Heart left ventricle (tissue), 16 donors: ENCODE measurements at regions not wholly inside any gene's neighbourhood (a gene's known extent, or its start where the extent isn't known, plus 50 kb on each side); places are given as distances from the start of the nearest gene placed in this dataset.

Source experiments
- ATAC-seq, 4 donors: fragments of 200-7000 bp; cut with Tn5 transposase; one replicate each; pipeline ENCODE4 v1.9.1; 2020 to 2022; ENCODE audit warnings: moderate library complexity in 4 of 4, mild to moderate bottlenecking in 3 of 4, moderate number of reproducible peaks in 1 of 4
- DNase-seq, 5 donors: peaks; one replicate each; pipeline ENCODE4 v3.0.0-alpha.2; 2020
- H3K27ac ChIP-seq, 12 donors: fragments of 200-600 bp; sonication (generic) in 4 of 12; one replicate each; pipeline versions ENCODE4 v1.5.0 to v1.8.0; 2016 to 2022; ENCODE audit warnings: mild to moderate bottlenecking in 2 of 12
- H3K27me3 ChIP-seq, 9 donors: fragments of 200-600 bp; sonication (generic) in 2 of 9; one replicate each; pipeline versions ENCODE4 v1.5.1 to v1.8.0; 2016 to 2022; ENCODE audit warnings: mild to moderate bottlenecking in 3 of 9
- H3K36me3 ChIP-seq, 9 donors: fragments of 200-600 bp; sonication (generic) in 2 of 9; one replicate each; pipeline versions ENCODE4 v1.5.0 to v1.8.0; 2018 to 2022; ENCODE audit warnings: mild to moderate bottlenecking in 2 of 9
- H3K4me1 ChIP-seq, 12 donors: fragments of 200-600 bp; sonication (generic) in 4 of 12; one replicate each; pipeline versions ENCODE4 v1.5.0 to v1.8.0; 2016 to 2022; ENCODE audit warnings: mild to moderate bottlenecking in 3 of 12
- H3K4me3 ChIP-seq, 12 donors: fragments of 200-600 bp; sonication (generic) in 4 of 12; one replicate each; pipeline versions ENCODE4 v1.5.0 to v1.8.0; 2017 to 2022; ENCODE audit warnings: mild to moderate bottlenecking in 9 of 12, moderate library complexity in 4 of 12
- H3K9me3 ChIP-seq, 12 donors: fragments of 200-600 bp; sonication (generic) in 4 of 12; one replicate each; pipeline versions ENCODE4 v1.5.0 to v1.8.0; 2016 to 2022; ENCODE audit warnings: mild to moderate bottlenecking in 1 of 12
- CTCF ChIP-seq, 12 donors: fragments of 200-600 bp; sonication (generic) in 4 of 12; IDR thresholded peaks; one replicate each; pipeline versions ENCODE4 v1.5.0 to v1.8.0; 2018 to 2022; ENCODE audit warnings: antibody characterized with exemption in 12 of 12, mild to moderate bottlenecking in 5 of 12
- POLR2A ChIP-seq, 2 donors: fragments of 450-650 bp; IDR thresholded peaks; one replicate each; pipeline ENCODE4 v1.6.1; 2017; ENCODE audit warnings: antibody characterized with exemption in 2 of 2, mild to moderate bottlenecking in 2 of 2, moderate library complexity in 2 of 2
- WGBS, 4 donors: extraction: QIAGEN DNeasy Blood & Tissue Kit in 2 of 4; methylation state at CpG; one replicate each; pipeline versions ENCODE4 v1.1.5 to v1.1.7; 2013 to 2018; 5-methylcytosine and 5-hydroxymethylcytosine counted together
- intact Hi-C, 10 donors: fragments of 100-400 bp; cut with DNase I; formaldehyde crosslinking; loops; one replicate each; pipeline versions ENCODE4 v1.11.1 to v1.14.2; 2022
- donor health status: ischemic (EF 13 %, LVEDD 7.1; RV severe dilation, severe dysfunction).
- donor health status: healthy with polysubstance abuse.
- donor health status: DM: no; HTN: yes; CAD: no.
- donor health status: DM: no; HTN: no; CAD: no.
- donor health status: ischemic (EF 25% LVEDD 6.9; RV normal size, moderate dysfunction).
- donor health status: ischemic (EF 25% LVEDD 5.7; RV mildly dilated, moderate dysfunction).
- donor health status: healthy.
- donor health status: DM: yes; HTN: yes; CAD: no.
- donor health status: ischemic (EF 35%, LVEDD 5.7; RV mildly dilated, moderate dysfunction).
- donor health status: nonischemic (EF 11% LVEDD 7.7; RV severe dilation, severe dysfunction).
- donor health status: DM: yes; HTN: yes; CAD: no.
- donor health status: PGD.
- donor health status: ischemic (EF 29% LVEDD 5.4; RV normal size, mild dysfunction).
- donor health status: nonischemic (EF 23%, LVEDD 6.1; RV moderate dilation, normal function).

DNA sequence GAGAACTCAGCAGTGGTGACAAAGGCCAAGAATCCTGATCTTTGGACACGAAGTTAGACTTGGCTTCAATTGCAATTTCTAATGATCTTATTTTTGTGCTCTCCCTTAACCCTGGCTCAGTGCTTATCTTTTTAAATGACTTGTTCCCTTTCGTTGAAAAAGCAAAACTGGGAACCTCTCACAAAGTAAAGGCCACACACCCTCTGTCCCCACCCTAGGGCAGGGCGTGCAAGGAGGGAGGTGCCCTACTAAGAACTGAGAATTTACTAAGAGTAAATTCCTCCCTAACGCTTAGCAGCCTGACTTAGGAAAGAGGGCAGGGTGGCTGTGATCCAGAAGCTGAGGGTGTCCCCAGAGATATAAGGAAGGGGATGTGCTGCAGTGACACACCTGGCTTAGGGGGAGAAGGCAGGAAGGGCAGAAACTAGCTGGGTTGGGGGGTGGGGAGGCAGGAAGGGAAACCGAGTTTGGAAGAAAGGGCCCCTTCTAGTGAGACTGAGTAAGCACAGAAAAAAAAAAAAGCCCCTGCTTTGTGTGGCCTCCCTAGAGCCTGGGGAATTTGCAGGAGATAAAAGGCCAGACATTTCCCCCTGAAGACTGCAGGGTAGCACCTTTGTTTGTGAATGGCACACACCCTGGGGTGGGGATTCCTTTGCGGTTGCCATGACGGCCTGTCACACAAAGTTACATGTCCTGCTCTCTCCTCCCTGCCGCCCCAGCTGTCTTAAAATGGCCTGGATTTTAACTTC is 435.1 kb downstream of the EFNB2 start:
- intact Hi-C loops: no loop called here
- H3K36me3 ChIP-seq: no peaks in the 10 kb centered on the region
- ATAC-seq (peak; percentile 61 to 87 (median 76)), DNase-seq (peak in 3 of 5 donors; percentile 15 to 40 (median 37))
- no peak overlapping the region for H3K4me3 ChIP-seq
- TF ChIP-seq POLR2A (IDR thresholded peaks at IDR 0.05) (no peak), CTCF (IDR thresholded peaks at IDR 0.05) (no peak)
- peaks cover 0 to 11% (median 0%) of the 10 kb centered on the region in 12 donors for H3K4me1 ChIP-seq
- peaks cover 0 to 5% (median 0%) of the 10 kb centered on the region in 9 donors for H3K27me3 ChIP-seq
- 36 to 50% (median 45%) methylated on average over 8 of the region's 8 CpGs for WGBS, 4 donors
- H3K9me3 ChIP-seq: no peaks in the 10 kb centered on the region
- H3K27ac ChIP-seq: peak overlapping the region in 2 of 12 donors; percentile 16 to 50

- ATAC-seq: peak in 1 of 4 donors; percentile 16
- TF ChIP-seq POLR2A (IDR thresholded peaks at IDR 0.05): no peak
- no peak for TF ChIP-seq CTCF (IDR thresholded peaks at IDR 0.05)
- 86 to 93% (median 87%) methylated on average over 13 of the region's 13 CpGs for WGBS, 4 donors
Measured at GRCh38 chr13:106099765-106100164, 435.7 kb downstream of the EFNB2 start.

DNA sequence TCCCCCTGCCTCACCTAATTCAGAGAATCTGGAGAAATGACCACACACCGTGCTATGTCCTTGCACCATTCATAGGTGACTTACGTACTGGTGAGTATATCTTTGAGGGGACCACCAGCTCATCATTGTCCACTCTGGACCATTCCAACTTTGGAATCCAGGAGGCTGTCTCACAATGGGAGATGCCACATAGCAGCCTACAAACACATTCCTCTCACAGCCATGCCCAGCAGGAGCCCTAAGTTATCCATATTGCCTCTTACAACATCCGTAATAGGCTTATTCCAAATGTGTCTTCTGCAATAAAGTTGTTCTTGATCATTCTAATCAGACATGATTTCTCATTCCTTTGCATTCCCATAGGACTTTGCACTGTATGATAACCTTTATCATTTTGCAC is 436.7 kb downstream of the EFNB2 start:
- no peak overlapping the region for H3K27ac ChIP-seq
- 96 to 99% (median 98%) methylated on average over 3 of the region's 3 CpGs for WGBS, 4 donors
- no peaks in the 10 kb centered on the region for H3K9me3 ChIP-seq
- no peaks in the 10 kb centered on the region for H3K36me3 ChIP-seq
- no peak overlapping the region for H3K4me3 ChIP-seq
- peaks cover 0 to 11% (median 0%) of the 10 kb centered on the region in 12 donors for H3K4me1 ChIP-seq
- DNase-seq (no peak), ATAC-seq (no peak)
- no peak for TF ChIP-seq POLR2A (IDR thresholded peaks at IDR 0.05)
- peaks cover 0 to 5% (median 0%) of the 10 kb centered on the region in 9 donors for H3K27me3 ChIP-seq
- intact Hi-C loops: loop anchor here in 1 of 10 donors (10.0 kb wide), 1 partner anchor 826 kb away; no protein-coding TSS in a partner anchor

More at GRCh38 chr13:106099765-106100164, 435.7 kb downstream of the EFNB2 start:
- H3K9me3 ChIP-seq: no peaks in the 10 kb centered on the region
- no peak for DNase-seq
- intact Hi-C loops: loop anchor here in 1 of 10 donors (10.0 kb wide), 1 partner anchor 825 kb away; no protein-coding TSS in a partner anchor
- peak overlapping the region in 2 of 12 donors; percentile 16 to 50 for H3K27ac ChIP-seq
- H3K27me3 ChIP-seq: peaks cover 0 to 5% (median 0%) of the 10 kb centered on the region in 9 donors
- H3K4me1 ChIP-seq: peaks cover 0 to 11% (median 0%) of the 10 kb centered on the region in 12 donors
- H3K36me3 ChIP-seq: no peaks in the 10 kb centered on the region
- H3K4me3 ChIP-seq: no peak overlapping the region

DNA sequence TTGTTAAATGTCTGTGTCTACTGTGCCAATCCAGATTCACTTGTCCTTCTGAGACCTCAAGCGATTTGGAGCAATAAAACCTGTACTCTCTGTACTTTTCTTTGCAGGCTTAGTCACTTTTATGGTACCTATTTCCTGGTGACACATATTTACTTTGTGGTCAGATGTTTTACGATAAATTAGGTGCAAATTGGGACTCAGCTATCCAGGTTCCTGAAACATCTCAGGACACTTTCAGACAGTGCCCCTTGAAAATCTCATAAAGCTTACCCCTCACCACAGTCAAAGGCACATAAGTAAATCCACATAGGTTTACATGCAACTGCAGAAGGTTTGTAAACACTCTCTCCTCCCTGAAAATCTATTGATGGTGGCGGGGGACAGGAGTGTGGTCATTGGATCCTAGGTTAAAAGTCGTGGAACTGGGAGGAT is 438.8 kb downstream of the EFNB2 start:
- Histone ChIP-seq H3K9me3 (no peaks in the 10 kb centered on the region), H3K27me3 (peaks cover 0 to 5% (median 0%) of the 10 kb centered on the region in 9 donors), H3K4me1 (peaks cover 0 to 11% (median 0%) of the 10 kb centered on the region in 12 donors), H3K27ac (no peak overlapping the region), H3K4me3 (no peak overlapping the region), H3K36me3 (no peaks in the 10 kb centered on the region)
- TF ChIP-seq CTCF (IDR thresholded peaks at IDR 0.05) (no peak), POLR2A (IDR thresholded peaks at IDR 0.05) (no peak)
- intact Hi-C loops: loop anchor here in 1 of 10 donors (10.0 kb wide), 1 partner anchor 828 kb away; no protein-coding TSS in a partner anchor
- DNase-seq: no peak
- no peak for ATAC-seq
- WGBS, 4 donors: 93 to 97% (median 95%) methylated on average over 4 of the region's 4 CpGs
